SKM-1 treated with dmso at 0.1 percent for 144 hours (cell line): ENCODE measurements at regions not wholly inside any gene's neighbourhood (a gene's known extent, or its start where the extent isn't known, plus 50 kb on each side); places are given as distances from the start of the nearest gene placed in this dataset.

Experiments
- DNase-seq: peaks from one replicate; lab custom pipeline; 2025; ENCODE audit not compliant: unreplicated experiment; lab: John Stamatoyannopoulos, UW

DNA sequence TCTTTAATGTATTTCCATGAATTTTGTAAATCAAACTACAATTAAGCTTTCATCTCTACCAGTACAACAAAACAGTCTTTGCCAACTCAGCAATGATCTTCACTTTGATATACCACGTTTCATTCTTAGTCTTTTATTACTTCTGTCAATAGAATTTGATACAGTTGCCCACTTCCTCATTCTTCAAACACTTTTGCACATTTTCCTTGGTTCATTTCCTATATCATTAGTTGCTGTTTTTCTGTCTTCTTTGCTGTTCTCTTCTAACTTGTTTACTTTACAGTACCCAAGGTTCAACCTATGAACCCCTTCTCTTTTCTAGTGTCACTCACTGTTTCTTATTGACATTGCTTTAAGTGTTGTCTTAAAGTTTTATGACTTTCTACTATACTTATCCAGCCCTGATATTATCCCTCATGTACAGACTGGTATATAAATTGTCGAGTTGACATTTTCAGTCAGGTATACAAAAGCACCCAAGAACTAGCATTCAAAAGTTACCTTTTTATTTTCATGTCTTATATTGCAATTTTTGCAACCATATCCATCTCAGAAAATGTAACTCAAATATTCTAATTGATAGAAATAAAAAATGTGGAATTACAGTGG, 903.1 kb downstream of the NSUN3 start:
- no peak for DNase-seq

GRCh38 chr3:94967196-94967595, 904.3 kb downstream of the NSUN3 start:
- DNase-seq = no peak

GRCh38 chr3:94968519-94968918, 905.7 kb downstream of the NSUN3 start:
- no peak for DNase-seq

DNA sequence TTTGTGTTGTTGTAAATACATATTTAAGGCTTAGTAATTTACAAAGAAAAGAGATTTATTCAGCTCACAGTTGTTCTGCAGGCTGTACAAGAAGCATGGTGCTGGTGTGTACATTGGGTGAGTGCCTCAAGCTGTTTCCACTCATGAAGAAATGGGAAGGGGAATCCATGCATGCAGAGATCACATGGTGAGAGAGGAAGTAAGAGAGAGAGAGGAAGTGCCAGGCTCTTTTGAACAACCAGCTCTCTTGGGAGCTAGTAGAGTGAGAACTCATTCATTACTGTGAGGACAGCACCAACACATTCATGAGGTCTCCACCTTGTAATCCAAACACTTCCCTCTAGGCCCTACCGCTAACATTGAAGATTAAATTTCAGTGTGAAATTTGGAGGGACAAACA, 909.2 kb downstream of the NSUN3 start:
- peak; percentile 12 for DNase-seq

DNA sequence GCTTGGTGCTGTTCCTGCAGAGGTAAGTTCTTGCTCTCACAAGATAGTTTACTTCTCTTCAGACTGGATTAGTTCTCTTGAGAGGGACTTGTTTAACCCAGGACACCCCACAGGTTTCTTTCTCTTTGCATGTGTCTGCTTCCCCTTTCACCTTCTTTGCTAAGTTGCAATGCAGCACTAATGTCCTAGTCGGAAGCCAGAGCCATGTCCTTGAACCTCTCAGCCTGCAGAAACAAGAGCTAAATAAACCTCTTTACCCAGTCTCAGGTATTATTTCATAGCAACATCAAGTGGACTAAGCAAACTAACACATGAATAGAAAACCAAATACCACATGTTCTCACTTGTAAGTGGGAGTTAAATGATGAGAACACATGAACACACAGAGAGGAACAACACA, 915.2 kb downstream of the NSUN3 start:
- DNase-seq = no peak

- DNase-seq = no peak
Observed at GRCh38 chr3:94985778-94986177, 922.9 kb downstream of the NSUN3 start.

- no peak for DNase-seq
Observed at GRCh38 chr3:94990952-94991705, 928.3 kb downstream of the NSUN3 start.

DNA sequence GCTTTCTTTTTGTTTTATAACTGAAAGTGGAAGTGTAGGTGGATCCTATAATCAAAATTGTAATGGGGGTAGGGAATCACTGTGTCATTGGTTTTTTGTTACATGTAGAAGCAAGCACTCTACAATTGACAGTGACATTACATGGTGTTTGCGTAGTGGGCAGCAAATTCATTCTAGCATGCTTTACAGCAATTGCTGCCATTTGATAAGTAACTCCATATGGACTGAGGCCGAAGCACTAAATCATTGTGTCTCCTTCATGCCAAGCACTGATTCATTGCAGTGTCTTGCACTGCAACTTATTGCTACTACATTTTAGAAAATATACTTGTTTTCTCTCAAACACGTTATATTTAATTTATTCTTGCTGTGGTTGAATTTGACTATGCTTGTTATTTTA, 933.9 kb downstream of the NSUN3 start:
- DNase-seq = no peak

GRCh38 chr3:95002438-95003046, 939.7 kb downstream of the NSUN3 start:
- no peak for DNase-seq

DNA sequence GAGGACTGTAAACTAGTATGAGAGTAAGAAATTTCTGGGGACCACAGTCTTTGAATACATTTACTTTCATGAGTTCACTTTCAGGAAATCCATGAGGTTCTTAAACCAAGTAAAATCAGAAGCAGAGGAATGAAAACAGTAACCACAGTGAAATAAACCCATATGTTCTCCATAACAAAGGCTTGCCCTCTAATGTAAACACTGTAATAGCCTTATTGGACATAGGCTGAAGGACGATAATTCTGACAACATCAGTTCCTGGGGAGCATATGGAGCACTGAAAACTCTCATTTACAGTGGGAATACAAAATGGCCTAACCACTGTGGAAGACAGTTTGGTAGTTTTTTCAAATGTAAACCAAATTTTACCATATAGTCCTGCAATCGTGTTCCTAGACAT, 965.8 kb downstream of the NSUN3 start:
- DNase-seq = no peak

- DNase-seq = no peak
Observed at GRCh38 chr3:95029644-95030043, 966.8 kb downstream of the NSUN3 start.

GRCh38 chr3:95036526-95037021, 973.7 kb downstream of the NSUN3 start:
- no peak for DNase-seq

DNA sequence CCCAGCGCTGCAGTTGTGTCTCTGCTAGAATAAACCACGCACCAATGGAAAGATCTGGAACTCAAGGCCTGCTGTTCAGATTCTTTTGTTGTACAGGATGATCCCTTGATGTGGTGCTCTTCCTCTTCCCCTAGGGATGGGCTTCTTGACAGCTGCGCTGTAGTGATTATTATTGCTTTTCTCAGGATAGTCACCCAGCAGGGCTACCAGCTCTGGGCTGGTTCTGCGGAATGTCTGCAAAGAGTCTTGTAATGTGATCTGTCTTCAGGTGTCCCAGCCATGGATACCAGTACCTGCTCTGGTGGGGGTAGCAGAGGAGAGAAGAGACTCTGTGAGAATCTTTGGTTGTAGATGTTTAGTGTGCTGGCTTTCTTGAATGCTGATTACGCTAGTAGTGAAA, 974.2 kb downstream of the NSUN3 start:
- DNase-seq = no peak

- peak; percentile 28 for DNase-seq
Observed at GRCh38 chr3:95037927-95038326, 975.1 kb downstream of the NSUN3 start.

- no peak for DNase-seq
Observed at GRCh38 chr3:95044101-95044500, 981.2 kb downstream of the NSUN3 start.

- no peak for DNase-seq
Observed at GRCh38 chr3:95048564-95048963, 985.7 kb downstream of the NSUN3 start.

GRCh38 chr3:95049841-95050240, 987.0 kb downstream of the NSUN3 start:
- no peak for DNase-seq

- DNase-seq = no peak
Observed at GRCh38 chr3:95055288-95055687, 992.4 kb downstream of the NSUN3 start.

DNA sequence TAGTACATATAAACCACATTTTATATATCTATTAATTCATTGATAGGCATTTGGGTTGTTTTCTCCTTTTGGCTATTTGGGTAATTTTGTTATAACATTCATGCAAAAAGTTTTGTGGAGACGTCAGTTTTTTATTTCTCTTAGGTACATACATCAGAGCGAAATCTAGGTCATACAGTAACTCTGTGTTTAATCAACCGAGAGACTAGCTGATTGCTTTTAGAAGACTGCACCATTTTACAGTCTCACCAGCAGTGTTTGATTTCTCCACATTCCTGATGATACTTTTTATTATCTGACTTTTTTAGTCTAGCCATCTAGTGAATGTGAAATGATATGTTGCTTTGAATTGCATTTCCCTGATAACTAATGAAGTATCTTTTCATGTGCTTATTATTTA, 1019.3 kb downstream of the NSUN3 start:
- no peak for DNase-seq

- DNase-seq = no peak
Observed at GRCh38 chr3:95084738-95085137, 1021.9 kb downstream of the NSUN3 start.

- DNase-seq = no peak
Observed at GRCh38 chr3:95088464-95088863, 1025.6 kb downstream of the NSUN3 start.

GRCh38 chr3:95097493-95097892, 1034.6 kb downstream of the NSUN3 start:
- no peak for DNase-seq
